ENCODE measurements at regions not wholly inside any gene's neighbourhood (a gene's known extent, or its start where the extent isn't known, plus 50 kb on each side); places are given as distances from the start of the nearest gene placed in this dataset.
"Not testable (repeated sequence)": the region's sequence is repeated elsewhere in the genome, so short reads cannot be mapped to it uniquely, and the experiment has no call there.

DNA sequence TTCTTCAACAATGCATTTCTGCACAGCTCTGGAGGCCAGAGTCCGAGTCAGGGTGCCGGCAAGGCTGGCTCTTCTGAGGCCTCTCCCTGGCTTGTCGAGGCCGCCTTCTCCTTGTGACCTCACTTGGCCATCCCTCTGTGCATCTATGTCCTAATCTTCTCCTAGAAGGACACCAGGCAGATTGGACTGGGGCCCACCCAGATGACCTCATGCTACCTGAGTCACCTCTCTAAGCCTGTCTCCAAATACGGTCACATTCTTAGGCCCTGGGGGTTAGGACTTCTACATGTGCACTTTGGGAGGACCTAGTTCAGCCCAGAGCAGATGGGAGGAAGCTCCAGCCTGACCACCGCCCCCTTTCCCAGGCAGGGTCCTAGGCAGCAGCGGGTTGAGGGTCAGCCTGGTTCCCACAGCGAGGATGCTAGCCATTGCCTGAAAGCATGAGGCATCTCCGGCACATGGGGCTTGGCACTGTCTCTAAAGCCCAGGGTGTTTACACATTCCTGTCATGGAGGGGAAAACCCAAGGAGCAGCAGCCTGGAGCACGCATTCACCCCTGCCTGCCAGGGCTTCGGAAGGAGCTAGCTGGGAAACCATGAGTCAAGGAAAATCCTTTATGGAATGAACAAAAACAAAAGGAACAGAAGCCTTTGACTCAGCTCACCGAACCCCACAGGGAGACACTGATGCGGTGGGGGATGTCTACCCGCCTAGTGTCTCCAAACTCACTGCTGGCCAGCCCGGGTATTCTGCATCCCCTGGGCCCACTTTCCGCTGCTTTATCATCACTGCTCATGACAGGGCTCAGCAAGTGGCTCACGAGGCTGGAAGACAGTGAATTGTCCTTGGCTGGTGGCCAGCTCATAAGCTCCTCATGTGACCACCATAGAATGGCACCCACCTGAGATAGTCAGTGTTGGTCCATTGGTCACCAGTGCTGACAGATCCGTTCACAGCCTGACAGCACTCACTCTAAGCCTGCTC lies 140.2 kb upstream of the ZNF469 start:
- not testable (repeated sequence) for DNase-seq

DNA sequence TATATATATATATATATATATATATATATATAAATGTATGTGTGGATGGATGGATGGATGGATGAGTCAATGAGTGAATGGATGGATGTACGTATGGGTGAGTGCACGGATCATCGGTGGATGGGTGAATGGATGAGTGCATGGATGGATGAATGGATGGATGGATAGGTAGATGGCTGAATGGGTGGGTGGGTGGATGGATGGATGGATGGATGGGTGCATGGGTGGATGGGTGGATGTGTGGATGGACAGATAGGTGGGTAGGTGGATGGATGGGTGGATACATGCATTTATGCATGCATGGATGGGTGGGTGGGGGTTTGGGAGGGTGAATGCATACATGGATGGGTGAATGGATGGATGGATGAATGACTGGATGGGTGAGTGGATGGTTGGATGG lies 138.8 kb upstream of the ZNF469 start:
- not testable (repeated sequence) for DNase-seq

DNA sequence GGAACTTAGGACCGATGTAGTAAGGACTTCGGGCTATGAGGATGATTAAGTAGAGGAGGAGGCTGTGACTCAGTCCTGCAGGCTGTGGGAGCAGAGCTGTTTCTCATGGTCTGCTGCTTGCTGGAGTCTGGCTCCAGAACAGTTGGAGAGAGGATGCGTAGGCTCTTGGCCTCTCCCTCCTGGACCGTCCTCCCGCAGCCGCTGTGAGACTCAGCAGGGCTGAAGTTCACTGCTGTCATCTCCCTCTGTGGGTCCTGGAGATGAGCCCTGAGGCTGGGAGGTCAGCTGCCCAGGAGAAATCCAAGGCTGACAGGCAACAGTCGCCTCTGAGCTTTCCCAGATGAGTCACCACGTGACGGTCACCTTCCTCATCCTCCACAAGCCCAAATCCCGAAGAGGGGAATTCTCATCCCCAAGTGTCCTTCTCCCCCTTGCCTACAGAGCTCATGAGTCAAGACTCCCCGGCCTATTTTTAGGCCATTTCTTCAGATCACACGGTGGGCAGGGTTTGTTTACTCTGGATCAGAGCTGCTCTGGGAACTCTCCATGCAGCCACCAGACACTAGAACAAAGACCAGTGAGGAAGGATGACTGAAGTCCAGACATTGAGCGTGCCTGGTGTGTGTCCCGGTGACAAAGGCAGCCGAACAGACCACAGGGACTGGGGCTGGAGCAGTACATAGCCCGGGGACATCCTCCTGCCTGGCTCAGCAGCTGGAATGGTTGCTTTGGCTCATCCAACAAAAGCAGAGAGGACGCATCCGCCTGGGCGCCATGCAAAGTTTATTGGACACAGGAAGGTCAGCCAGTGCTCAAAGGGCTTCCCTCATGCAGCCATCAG lies 137.3 kb upstream of the ZNF469 start:
- DNase-seq: not testable (repeated sequence)

DNA sequence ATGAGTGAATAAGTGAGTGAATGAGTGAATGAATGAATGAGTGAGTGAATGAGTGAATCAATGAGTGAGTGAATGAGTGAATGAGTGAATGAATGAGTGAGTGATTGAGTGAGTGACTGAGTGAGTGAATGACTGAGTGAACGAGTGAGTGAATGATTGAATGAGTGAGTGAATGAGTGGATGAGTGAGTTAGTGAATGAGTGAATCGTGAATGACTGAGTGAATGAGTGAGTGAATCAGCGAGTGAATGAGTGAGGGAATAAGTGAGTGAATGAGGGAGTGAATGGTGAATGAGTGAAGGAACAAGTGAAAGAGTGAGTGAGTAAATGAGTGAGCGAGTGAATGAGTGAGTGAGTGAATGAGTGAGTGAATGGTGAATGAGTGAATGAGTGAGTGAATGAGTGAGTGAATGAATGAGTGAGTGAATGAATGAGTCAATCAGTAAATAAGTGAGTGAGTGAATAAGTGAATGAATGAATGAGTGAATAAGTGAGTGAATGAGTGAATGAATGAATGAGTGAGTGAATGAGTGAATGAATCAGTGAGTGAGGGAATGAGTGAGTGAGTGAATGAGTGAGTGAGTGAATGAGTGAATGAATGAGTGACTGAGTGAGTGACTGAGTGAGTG lies 135.7 kb upstream of the ZNF469 start:
- not testable (repeated sequence) for DNase-seq

DNA sequence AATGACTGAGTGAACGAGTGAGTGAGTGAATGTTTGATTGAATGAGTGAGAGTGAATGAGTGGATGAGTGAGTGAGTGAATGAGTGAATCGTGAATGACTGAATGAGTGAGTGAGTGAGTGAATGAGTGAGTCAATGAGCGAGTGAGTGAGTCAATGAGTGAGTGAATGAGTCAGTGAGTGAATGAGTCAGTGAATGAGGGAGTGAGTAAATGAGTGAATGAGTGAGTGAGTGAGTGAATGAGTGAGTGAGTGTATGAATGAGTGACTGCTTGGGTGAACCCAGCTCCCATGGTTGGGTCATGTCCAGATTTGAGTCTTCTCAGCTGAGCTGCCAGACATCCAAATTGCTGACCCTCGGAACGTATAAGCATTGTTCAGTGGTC lies 135.2 kb upstream of the ZNF469 start:
- not testable (repeated sequence) for DNase-seq

DNA sequence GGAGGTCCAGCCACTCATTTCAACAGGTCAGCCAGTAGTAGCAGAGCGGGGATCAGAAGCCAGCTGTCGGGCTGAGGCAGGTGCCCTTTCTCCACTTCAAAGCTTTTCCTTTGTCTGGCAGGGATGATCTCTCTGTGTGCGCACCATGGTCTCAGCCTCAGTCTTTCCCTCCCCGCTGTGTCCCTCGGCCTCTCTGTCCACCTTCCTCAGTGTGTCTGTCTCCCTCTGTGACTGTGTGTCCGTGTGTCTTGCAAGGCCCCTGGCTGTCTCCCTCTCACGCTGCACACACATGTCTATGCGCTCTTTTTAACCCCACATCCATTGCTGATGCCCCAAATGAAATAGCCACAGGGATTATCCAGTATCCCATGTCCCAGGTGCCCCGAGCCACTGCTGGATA lies 134.0 kb upstream of the ZNF469 start:
- DNase-seq: not testable (repeated sequence)

DNA sequence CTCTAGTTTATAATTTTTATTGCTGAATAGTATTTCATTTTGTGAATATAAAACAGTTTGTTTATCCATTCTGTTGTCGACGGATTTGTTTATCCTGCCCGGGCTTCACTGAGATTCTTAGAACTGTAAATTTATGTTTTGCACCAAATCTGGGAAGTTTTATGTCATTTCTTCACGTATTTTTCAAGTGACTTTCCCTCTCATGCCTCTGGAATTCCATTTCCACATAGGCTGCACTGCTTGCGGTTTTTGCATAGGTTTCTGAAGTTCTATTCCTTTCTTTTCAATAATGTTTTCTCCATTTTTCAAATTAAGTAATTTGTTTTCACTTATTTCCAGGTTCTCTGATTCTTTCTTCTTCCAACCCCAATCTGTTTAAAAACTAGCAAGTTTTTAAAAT lies 132.4 kb upstream of the ZNF469 start:
- not testable (repeated sequence) for DNase-seq

DNA sequence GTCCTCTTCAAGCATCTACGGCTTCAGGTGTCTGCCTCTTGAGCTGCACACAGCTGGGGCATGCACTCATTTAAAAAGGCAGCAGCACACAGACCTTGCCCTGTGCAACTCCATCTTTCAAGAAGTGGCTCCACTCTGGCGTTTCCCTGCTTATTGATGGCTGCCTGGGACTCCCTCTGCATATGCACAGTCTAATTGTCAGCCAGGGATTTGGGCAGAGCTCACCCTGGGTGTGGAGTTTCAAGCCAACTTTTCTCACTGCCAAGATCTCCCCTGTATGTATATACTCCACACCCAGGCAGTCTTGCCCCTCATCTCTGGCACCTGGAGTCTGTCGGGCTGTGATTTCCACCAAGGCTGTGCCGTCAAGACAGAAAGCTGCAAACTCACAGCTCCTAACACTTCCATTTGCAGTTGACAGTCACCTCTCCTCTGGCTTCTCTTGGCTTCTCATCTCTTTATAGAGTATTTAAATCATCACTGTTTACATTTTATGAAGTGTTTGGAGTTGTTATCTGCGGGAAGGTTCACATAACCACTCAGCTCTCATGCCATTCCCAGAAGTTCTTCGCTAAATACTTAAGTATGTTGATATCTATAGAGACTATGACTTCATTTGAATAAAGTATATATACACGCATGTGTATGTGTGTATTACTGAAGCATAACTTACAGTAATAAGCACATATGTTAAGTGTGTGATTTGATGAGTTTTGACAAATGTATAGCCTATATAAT lies 130.5 kb upstream of the ZNF469 start:
- DNase-seq: not testable (repeated sequence)

DNA sequence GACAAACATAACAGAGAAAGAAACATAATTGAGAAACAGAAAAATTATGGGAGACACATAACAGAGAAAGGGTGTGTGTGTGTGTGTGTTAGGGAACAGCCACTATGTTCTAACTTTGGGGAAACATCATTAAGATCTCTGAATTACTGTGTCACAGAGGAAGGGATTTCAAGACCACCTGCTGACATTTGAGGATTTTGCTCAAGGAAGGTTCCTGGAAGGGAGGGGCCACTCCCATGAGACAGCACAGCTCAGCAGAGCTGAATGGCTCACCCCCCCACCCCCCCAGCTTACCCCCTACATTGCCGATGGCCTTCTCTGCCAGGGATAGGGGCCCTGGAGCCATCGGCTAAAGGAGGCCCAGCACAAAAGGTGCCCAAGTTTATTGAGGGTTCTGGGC lies 124.6 kb upstream of the ZNF469 start:
- DNase-seq: not testable (repeated sequence)

DNA sequence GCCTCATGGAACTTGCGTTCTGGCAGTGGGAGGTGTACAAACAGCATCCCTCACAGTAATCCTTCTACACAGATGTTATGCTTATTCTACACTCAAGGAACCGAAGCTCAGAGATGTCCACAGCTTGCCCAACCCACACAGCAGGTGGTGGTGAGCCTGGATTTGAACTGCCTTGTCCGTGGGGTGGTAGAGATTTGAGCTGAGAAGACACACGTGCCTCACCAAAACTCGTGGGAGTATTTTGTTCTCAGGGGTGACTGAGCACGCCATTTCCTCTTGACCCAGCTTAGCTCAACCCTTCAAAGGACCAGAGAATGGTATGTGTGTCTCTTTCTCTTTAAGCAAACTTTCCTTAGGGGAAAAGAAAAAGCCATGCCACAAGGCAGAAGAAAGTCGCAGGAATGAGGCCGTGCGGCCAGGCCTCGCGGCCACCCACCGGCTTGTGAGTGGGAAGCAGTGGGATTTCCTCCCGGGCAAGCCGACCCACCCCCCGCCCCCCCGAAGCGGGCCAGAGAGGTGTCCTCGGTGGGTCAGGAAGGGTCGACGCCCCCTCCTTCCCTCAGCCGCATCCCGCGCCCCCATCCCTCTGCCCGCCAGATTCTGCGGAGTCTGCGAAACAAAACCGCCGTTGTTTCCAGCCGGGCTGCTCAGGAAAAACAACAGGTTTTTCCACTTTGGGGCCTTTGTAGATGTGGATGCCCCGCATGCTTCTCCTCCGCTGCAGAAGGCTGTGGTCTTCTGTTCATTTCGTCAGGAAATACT lies 123.8 kb upstream of the ZNF469 start:
- not testable (repeated sequence) for DNase-seq

DNA sequence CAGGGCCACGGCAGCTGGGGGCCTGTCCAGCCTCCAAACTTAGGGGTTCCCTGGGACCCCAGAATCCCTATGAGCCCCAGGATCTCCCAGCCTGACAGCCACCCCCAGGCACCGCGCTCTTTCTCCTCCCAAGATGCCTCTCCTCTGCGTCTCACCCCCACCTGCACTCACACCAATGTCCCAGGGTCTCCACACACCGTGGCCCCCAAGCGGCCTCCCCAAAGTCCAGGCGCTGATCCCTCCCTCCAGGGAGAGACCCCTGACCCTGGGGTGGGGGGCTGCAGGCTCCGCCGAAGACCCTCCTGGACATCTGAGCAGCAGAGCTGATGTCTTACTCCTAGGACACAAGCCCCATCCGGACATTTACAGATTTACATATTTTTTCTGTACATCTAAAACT lies 123.2 kb upstream of the ZNF469 start:
- not testable (repeated sequence) for DNase-seq

DNA sequence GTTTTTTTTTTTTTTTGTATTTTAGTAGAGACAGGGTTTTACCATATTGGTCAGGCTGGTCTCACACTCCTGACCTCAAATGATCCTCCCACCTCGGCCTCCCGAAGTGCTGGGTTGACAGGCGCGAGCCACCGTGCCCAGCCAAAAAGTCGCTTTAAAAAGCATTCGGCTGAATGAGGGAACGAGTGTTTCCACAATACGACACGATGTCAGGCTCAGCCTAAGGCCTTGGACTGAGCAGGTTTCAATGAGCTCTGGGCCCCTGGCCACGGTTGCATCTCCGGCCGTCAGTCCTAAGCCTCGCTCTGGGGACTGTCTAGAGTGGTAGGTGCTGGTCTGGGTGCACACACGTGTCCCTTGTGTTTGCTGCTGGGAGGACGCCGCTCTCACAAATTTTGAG lies 122.6 kb upstream of the ZNF469 start:
- not testable (repeated sequence) for DNase-seq

DNA sequence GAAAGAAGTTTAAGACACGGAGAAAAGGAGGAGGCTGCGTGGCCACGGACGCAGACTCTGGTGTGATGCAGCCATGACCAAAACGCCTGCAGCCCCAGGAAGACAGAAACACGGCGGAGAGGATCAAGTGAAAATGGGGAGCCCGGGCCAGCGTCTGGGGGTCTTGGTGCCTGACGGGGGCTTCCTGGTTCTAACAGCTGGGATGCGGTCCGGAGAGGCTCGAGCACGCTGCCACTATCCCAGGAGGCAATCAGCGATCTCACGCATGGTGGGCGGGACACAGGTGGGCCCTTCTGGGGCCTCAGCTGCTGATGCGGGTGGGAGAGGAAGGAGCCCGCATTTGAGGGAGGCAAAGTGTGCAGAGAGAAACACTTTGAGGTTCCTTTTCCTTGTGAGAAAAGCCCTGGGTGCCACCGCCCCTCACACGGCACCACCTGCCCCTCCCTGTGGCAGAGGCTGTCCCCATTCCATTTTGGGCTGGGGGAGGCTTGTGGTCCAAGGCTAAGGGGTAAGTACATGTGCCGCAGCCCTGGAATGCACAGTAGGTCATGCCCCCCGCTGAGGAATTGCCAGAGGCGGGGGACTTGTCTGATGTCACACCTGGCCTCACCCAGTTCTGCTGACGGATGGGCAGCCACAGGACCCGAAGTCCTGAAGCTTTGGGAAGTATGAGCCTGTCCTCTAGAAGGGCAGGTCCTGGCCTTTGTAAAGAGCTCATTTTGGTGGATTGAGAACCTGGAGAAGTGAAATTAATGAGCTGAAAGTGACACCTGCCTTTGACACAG lies 121.7 kb upstream of the ZNF469 start:
- not testable (repeated sequence) for DNase-seq

DNA sequence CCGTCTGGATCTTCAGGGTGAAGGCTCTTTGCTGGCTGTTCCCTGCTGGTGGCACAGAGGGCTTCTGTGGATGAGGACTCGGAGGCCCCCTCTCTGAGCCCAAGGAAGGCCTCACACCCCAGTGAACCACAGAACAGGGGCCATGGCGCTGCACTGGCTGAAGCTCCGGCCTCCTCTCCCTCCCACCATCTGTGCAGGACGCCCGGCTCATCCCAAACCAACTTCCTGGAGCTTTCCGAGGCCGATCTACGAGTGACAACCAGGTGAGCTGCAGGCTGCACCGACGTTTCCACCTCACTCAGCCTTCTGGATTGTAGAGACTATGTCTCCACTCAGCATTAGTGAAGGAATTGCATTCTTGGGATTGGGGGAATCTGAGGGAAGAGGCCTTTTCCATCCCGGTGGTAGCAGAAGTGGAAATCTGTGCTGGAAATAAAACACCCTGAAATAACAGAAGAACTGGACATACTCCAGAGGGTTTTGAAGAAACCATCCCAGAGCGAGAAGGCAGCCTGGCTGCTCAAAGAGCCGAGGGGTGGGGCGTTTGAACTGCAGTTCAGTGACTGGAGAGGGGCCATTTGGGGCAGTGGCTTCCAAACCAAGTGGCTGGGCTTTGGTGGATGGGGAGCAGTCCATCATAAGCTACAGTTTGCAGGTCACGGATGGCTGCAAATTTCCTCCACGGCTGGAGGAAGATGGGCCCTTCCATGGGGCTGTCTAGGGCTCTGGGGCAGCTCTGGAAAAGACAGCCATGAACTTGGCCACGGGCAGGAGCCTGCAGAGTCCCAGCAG lies 120.7 kb upstream of the ZNF469 start:
- not testable (repeated sequence) for DNase-seq

DNA sequence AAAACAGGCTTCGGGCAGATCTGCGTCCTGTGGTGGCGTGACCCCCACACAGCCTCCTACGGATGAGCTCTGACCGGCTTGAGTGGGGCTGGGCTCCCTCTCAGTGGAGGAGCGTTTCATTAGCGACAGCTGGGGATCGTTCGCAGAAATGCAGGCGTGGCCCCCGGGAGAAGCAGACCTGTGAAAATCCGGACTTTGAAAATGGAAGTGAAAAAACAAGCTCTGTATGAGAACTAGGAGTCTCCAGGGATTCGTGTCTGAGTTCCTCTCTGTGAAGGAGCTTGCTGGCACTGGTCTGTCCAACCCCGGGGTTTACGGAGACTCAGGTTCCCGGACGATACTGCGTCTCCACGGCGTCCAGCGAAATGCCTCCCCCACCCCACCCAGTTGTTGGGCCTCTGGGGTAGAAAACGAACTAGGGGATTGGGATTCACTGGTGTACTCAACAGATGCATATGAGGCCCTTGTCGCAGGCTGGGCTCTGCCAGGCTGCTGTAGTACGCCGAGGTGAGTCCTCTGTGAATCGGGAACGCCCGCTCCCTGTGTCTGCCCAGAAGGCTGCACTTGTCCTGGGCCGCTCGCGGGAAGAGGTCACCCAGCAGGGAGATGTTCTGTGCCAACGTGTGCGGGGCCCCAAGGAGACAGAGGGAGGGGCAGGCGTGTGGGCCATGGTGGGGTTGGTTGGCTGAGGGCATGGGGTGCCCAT lies 119.7 kb upstream of the ZNF469 start:
- DNase-seq: not testable (repeated sequence)

DNA sequence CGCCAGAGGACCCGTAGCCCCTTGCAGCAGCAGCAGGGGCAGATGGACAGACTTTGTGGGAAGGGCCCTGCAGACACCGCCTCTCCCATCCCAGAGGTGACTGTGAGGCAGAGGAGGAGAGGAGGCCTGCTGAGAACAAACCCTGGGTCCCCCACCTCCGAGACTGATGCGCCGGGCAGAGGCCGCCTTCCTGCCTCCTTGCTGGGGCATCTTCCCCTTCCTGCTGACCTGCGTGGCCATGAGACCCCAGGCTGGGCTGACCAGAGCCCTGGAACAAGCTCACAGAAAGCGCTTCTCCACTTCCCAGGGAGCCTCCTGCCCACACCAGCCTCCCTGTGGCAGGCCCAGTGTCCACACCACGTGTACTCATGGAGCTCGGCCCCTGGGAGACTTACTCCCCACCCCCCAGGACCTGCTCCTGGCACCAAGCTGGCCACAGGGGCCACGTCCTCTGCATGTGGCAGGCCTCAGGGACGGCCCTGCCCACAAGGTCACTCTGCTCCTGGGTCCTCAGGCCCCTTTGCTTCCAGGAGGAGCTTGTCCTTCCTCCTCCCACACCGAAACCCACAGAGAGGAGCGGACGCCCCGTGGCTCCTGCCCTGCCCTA lies 119.0 kb upstream of the ZNF469 start:
- DNase-seq: not testable (repeated sequence)

DNA sequence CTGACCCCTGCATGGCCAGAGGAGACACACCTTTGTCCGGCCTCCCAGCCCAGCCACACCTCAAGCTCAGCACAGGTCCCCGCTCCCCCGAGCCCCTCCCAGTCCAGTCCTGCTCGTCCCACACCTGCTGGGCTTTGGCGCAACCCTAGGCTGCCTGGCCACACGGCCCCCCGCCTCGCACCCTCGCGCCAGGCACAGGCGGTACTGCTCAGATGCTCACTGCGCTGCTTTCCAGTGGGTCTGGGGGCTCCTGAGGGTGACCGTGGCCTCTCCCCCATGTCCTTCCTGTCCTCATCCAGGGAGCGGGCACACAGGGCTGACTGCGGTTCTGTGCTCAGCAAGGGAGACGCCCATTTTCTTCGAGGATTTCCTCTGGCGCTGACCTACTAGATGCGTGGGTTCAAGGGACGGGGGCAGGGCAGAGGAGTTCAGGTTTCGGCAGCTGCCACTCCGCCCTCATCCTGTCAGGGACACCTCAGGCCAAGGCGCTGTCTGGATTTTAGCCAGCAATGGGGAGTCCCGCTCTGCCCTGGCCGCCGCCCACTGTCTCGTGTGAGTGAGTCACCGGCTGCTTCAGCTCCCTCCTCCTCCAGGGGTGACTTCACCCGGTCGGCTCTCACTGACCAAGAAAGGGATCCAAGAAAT lies 118.0 kb upstream of the ZNF469 start:
- DNase-seq: peak; percentile 53

Measured in left kidney (tissue), 1 donor.